ENCODE measurements at regions not wholly inside any gene's neighbourhood (a gene's known extent, or its start where the extent isn't known, plus 50 kb on each side); places are given as distances from the start of the nearest gene placed in this dataset.

DNA sequence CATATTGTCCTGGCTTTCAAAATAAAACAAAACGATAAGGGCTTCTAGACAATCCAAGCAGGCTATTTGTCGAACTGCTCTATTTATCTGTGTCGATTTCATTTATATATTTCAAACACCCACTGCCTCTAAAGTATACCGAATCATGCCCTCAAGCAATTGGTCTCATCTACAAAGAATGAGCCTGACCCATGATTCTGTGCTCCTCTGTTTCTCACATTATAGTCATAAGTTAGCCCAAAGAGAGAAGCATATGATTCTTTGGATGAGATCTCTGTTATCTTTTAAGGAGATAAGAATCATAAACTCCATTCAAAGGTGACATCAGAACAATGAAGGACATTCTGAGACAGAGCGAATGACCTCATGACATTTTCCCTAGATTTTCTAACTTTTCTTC lies 191.1 kb downstream of the MAP2K6 start:
- Histone ChIP-seq H3K4me1 (ENCODE audit: insufficient read depth, low read length) (peaks cover 13% of the 10 kb centered on the region), H3K36me3 (ENCODE audit: insufficient read depth, low read length) (no peaks in the 10 kb centered on the region), H3K9me3 (ENCODE audit: low read length) (no peaks in the 10 kb centered on the region), H3K4me3 (ENCODE audit: low read length) (no peak overlapping the region), H3K27me3 (ENCODE audit: insufficient read depth, low read length) (no peaks in the 10 kb centered on the region), H2AFZ (ENCODE audit: low read depth, low read length) (peak overlapping the region; percentile 2)

DNA sequence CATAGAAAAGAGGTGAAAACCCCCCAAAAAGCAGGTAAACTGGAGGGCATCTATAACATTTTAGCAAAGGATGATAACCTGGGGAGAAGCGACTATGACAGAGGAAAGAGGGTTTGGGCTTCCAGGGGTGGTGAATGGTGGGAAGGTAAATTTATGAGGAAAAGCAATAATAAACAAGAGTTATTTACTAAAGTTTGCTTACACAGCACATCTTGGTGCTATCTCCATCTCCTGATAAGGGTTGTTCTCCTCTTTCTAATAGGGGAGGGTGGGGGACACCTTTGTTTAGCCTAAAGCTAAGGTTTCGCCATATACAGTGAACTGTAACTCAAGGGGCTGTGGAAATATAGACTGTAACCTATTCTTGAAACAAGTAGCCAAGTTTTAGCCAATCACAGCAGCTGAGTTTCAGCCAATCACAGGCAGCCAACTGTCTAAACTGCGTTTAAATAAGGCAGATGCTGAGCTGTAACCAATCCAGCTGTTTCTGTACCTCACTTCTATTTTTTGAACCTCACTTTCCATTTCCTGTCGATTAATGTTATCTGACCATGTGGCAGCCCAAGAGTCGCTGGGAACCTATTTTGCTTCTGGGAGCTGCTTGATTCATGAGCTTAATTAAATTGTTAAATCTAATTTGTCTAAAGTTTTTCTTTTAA lies 191.8 kb downstream of the MAP2K6 start:
- peaks cover 13% of the 10 kb centered on the region for H3K4me1 ChIP-seq (ENCODE audit: insufficient read depth, low read length)
- no peaks in the 10 kb centered on the region for H3K36me3 ChIP-seq (ENCODE audit: insufficient read depth, low read length)
- no peak overlapping the region for H3K4me3 ChIP-seq (ENCODE audit: low read length)
- H3K27me3 ChIP-seq (ENCODE audit: insufficient read depth, low read length), result no peaks in the 10 kb centered on the region
- H3K9me3 ChIP-seq (ENCODE audit: low read length), result no peaks in the 10 kb centered on the region
- peak overlapping the region; percentile 78 for H2AFZ ChIP-seq (ENCODE audit: low read depth, low read length)

DNA sequence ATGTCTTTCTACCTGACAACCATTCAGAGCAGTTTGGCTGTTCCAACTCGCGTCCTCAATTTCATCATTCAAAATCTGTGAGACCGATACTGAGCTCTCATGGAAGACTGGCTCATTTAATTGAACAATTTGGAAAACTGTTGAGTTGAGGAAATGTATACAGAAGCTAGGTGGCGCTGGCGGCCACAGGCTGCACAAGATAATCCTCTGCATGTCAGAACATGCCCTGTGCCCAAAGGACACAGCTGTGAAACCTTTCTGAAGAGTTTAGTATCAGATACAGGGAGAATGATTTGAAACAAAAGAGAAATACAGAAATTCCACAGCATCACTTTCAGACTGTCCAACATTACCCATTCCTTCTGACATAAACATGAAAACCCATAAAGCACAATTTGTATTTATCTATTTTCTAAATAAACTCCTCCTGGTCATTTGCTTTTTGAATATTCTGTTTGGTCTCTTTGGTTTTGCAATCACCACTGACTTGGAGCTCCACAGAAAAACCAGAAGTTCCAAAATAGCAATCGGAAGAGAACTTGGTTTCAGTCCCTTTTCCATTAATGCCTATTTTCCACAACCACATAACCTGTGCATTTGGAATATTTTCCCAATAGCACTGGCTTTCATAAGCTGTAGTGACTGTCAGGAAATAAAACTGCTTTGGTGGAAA lies 192.8 kb downstream of the MAP2K6 start:
- peaks cover 13% of the 10 kb centered on the region for H3K4me1 ChIP-seq (ENCODE audit: insufficient read depth, low read length)
- peak overlapping the region; percentile 78 for H2AFZ ChIP-seq (ENCODE audit: low read depth, low read length)
- H3K4me3 ChIP-seq (ENCODE audit: low read length), result no peak overlapping the region
- no peaks in the 10 kb centered on the region for H3K27me3 ChIP-seq (ENCODE audit: insufficient read depth, low read length)
- no peaks in the 10 kb centered on the region for H3K9me3 ChIP-seq (ENCODE audit: low read length)
- H3K36me3 ChIP-seq (ENCODE audit: insufficient read depth, low read length), result no peaks in the 10 kb centered on the region

DNA sequence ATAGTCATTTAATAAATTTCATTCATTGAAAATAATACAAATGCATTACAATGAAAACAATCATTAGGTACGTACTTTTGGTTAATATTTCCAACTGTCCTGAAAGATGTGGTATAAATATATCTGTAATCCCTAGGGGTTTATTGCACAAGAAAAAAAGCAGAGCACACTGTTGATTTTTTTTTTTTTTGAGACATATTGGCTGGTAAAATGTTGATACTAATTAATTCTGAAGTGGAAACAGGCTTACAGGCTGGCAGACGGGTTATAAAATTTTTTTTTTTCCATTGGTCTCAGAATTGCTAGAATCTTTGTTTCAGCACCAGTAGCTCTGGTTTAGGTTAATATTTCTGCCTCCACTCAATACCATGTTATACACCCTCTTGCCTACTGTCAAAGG lies 193.6 kb downstream of the MAP2K6 start:
- no peak overlapping the region for H3K4me3 ChIP-seq (ENCODE audit: low read length)
- no peak overlapping the region for H2AFZ ChIP-seq (ENCODE audit: low read depth, low read length)
- H3K9me3 ChIP-seq (ENCODE audit: low read length), result no peaks in the 10 kb centered on the region
- H3K4me1 ChIP-seq (ENCODE audit: insufficient read depth, low read length), result peaks cover 13% of the 10 kb centered on the region
- no peaks in the 10 kb centered on the region for H3K27me3 ChIP-seq (ENCODE audit: insufficient read depth, low read length)
- H3K36me3 ChIP-seq (ENCODE audit: insufficient read depth, low read length), result no peaks in the 10 kb centered on the region

DNA sequence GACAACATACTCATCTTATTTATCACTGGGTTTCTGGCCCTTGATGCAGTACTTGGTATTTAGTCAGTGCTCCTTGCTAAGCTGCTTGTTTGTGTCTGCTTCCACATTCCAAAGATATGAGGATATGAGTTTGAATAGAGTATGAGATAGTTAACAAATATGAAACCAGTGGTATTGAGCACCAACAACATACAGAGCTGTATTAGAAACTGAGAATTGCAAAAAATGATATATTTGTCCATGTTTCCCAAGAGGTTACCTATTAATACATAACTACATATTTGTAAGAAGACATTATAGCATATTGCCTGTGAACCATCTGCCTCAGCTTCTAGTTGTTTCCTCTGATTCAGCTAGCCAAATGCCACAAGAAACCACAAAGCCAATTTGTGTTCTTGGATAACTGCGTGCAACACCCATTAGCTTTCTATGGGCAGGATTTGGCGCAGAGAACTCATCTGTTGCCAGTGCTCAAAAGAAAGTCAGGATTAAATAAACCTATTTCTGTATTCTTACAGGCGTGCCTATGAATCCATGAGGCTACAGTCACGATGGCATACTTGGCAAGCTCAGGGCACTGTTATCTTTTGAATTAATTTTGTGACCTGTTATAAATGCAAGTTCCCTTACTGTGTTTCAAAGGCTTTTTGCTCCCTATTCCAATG lies 194.4 kb downstream of the MAP2K6 start:
- no peaks in the 10 kb centered on the region for H3K27me3 ChIP-seq (ENCODE audit: insufficient read depth, low read length)
- H3K4me1 ChIP-seq (ENCODE audit: insufficient read depth, low read length), result peaks cover 13% of the 10 kb centered on the region

DNA sequence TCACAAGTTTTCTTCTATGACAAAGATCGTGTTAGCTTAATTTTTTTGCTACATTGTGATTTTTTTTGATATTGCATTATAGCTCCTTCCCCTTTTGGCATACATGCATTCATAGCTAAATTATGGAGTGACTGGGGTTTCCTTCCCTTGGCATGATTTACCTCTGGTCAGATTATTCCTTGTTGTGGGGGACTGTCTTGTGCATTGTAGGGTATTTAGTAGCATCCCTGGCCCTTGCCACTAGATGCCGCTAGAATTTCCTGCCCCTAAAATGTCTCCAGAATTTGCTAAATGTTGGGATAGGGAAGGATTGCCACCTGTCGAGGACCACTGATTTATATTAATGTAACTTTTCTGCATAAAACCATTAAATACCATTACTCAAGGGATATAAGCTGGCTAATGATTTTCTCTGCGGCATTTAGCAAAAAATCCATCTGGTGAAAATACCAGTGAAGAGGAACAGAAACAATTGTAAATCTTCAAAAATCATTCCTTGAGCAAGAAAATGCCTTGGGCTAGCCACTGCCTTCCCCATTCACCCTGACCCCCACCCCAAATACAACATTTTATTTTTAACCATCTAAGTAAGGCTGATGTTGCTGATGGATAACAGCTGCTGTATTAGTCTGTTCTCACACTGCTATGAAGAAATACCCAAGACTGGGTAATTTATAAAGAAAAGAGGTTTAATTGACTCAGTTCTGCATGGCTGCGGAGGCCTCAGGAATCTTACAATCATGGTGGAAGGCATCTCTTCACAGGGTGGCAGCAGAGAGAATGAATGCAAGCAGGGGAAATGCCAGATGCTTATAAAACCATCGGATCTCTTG lies 195.2 kb downstream of the MAP2K6 start:
- Histone ChIP-seq H3K36me3 (ENCODE audit: insufficient read depth, low read length) (no peaks in the 10 kb centered on the region), H3K4me3 (ENCODE audit: low read length) (no peak overlapping the region), H3K4me1 (ENCODE audit: insufficient read depth, low read length) (peaks cover 13% of the 10 kb centered on the region), H3K9me3 (ENCODE audit: low read length) (no peaks in the 10 kb centered on the region), H2AFZ (ENCODE audit: low read depth, low read length) (no peak overlapping the region), H3K27me3 (ENCODE audit: insufficient read depth, low read length) (no peaks in the 10 kb centered on the region)

More for the DNA sequence above, 194.4 kb downstream of the MAP2K6 start:
- H3K4me3 ChIP-seq (ENCODE audit: low read length), result no peak overlapping the region
- H3K9me3 ChIP-seq (ENCODE audit: low read length), result no peaks in the 10 kb centered on the region
- H2AFZ ChIP-seq (ENCODE audit: low read depth, low read length), result no peak overlapping the region
- H3K36me3 ChIP-seq (ENCODE audit: insufficient read depth, low read length), result no peaks in the 10 kb centered on the region

DNA sequence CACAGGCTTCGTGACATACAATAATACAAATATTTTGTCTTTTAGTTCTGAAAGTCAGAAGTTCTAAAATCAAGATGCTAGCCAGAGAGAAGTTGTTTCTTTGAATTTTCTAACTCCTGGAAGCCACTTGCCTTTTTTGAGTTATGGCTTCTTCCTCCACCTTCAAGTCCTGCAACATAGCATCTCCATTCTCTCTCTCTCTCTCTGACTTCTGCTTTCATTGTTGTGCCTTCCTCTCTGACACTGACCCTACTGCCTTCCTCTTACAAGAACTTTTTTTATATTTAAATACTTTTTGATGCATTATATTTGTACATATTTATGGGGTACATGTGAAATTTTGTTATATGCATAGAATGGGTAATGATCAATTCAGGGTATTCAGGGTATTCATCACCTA lies 205.9 kb downstream of the MAP2K6 start:
- Histone ChIP-seq H3K36me3 (ENCODE audit: insufficient read depth, low read length) (no peaks in the 10 kb centered on the region), H3K9me3 (ENCODE audit: low read length) (no peaks in the 10 kb centered on the region), H3K4me1 (ENCODE audit: insufficient read depth, low read length) (peaks cover under 1% of the 10 kb centered on the region), H3K27me3 (ENCODE audit: insufficient read depth, low read length) (no peaks in the 10 kb centered on the region), H3K4me3 (ENCODE audit: low read length) (no peak overlapping the region), H2AFZ (ENCODE audit: low read depth, low read length) (no peak overlapping the region)

DNA sequence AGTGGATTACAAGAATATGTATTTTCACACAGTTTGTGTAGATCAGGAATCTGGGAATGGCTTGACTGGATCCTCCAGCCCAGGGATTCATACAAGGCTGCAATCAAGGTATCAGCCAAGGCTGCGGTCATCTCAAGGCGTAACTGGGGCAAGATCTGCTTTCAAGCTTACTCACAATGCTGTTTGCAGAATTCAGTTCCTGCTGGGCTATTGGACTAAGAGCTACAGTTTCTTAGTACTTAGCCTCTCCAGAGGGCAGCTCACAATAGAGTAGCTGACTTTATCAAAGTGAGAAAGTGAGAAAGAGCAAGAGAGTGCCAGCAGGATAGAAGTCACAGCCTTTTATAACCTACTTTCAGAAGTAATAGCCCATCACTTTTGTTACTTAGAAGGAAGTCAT lies 211.0 kb downstream of the MAP2K6 start:
- Histone ChIP-seq H2AFZ (ENCODE audit: low read depth, low read length) (no peak overlapping the region), H3K4me3 (ENCODE audit: low read length) (no peak overlapping the region)

DNA sequence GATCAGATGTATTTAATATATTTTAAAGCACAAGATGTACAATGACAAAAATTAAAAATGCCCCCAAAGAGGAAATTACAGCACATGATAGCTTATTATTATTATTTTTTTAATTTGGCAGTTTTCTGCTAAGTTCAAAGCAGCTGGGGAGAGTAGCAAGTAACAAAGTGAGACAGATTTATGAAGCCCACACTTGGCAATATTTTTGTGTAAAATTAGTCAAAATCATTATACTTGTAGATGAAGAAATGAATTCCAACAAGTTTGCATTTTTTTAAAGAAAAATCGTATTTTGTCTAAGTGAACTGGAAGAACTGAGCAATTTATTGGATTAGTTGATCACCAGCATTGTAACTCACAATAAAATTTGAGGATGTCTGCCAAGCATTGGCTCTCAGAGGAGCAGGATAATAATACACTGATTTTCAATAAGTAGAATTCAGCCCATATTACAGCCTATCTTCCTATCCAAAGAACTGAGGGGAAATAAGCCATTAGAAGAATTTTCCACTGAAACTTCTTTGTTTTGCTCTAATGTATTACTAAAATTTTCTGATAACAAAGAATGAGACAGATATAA lies 215.6 kb downstream of the MAP2K6 start:
- peaks cover 3% of the 10 kb centered on the region for H3K4me1 ChIP-seq (ENCODE audit: insufficient read depth, low read length)
- H2AFZ ChIP-seq (ENCODE audit: low read depth, low read length), result no peak overlapping the region
- no peak overlapping the region for H3K4me3 ChIP-seq (ENCODE audit: low read length)
- H3K27me3 ChIP-seq (ENCODE audit: insufficient read depth, low read length), result no peaks in the 10 kb centered on the region
- H3K9me3 ChIP-seq (ENCODE audit: low read length), result no peaks in the 10 kb centered on the region
- H3K36me3 ChIP-seq (ENCODE audit: insufficient read depth, low read length), result no peaks in the 10 kb centered on the region

More for the DNA sequence above, 211.0 kb downstream of the MAP2K6 start:
- peaks cover 3% of the 10 kb centered on the region for H3K4me1 ChIP-seq (ENCODE audit: insufficient read depth, low read length)
- no peaks in the 10 kb centered on the region for H3K36me3 ChIP-seq (ENCODE audit: insufficient read depth, low read length)
- no peaks in the 10 kb centered on the region for H3K27me3 ChIP-seq (ENCODE audit: insufficient read depth, low read length)
- no peaks in the 10 kb centered on the region for H3K9me3 ChIP-seq (ENCODE audit: low read length)

DNA sequence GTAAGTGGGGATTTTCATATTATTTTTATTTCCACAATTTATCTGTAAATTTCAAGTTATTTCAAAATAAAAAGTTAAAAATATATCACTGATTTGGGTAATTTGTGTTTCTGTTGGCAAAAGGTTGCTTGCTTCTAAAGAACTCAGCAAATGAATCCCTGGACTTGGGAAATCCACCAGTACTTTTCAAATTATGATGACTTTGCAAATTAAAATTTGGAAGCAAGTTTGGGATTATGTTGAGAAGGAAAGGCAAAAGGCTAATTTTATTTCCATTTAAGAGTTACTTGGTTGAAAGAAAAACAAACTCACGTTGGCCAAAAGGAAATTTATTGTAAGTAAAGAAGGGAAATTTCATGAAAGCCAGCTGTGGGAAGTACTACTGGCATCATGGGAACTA lies 220.3 kb downstream of the MAP2K6 start:
- Histone ChIP-seq H3K36me3 (ENCODE audit: insufficient read depth, low read length) (no peaks in the 10 kb centered on the region), H3K9me3 (ENCODE audit: low read length) (no peaks in the 10 kb centered on the region), H3K4me1 (ENCODE audit: insufficient read depth, low read length) (peaks cover 10% of the 10 kb centered on the region)

DNA sequence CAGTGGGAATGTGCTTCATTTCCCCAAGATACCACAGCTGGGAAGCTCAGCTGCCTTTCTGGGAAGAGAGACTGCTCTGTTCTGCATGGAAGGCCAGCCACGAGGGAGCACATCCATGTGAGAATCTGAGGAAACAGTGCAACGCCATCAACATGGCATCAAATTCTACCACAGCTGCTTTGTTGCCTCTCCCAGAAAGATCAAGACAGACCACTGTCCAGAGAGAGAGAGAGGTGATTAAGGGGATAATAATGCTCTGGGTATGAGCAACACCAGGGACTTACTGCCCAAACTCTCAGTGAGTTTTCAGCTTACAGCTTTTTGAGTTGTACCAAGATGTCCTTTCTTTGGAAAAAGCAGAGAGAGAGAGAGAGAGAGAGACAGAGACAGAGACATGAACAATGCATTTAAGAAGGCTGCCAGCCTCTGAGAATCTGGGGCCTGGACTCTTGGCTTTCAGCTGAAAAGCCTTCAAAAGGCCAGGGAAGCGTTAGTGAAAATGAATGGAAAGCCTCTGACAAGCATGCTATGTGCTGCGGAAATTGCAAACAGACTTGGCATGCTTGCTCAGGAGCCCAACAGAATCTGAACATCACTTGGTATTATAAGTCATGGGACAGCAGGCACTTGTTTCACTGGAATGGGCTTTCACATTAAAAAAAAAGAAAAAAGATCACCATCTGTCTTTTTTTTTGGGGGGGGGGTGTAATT lies 223.1 kb downstream of the MAP2K6 start:
- H3K27me3 ChIP-seq (ENCODE audit: insufficient read depth, low read length), result no peaks in the 10 kb centered on the region

More for the DNA sequence above, 220.3 kb downstream of the MAP2K6 start:
- Histone ChIP-seq H3K4me3 (ENCODE audit: low read length) (no peak overlapping the region), H3K27me3 (ENCODE audit: insufficient read depth, low read length) (no peaks in the 10 kb centered on the region), H2AFZ (ENCODE audit: low read depth, low read length) (no peak overlapping the region)

DNA sequence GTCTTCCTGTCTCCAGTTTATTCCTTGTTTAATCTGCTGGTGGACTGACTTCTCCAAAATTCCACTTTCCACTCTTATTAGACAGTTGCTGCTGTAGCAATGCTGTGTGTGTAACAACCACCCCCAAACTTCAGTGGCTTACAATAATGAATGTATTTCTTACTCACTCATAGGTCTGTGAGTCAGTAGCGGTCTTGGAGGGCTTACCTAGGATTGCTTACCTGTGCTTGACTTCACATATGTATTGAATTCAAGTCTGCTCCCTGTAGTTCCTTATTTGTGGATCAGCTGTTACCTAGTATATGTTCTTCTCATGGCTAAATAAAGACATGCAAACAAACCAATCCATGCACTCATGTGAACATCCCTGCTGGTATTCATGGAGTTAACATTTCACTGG lies 224.6 kb downstream of the MAP2K6 start:
- H2AFZ ChIP-seq (ENCODE audit: low read depth, low read length), result no peak overlapping the region
- no peaks in the 10 kb centered on the region for H3K27me3 ChIP-seq (ENCODE audit: insufficient read depth, low read length)
- H3K4me3 ChIP-seq (ENCODE audit: low read length), result no peak overlapping the region
- no peaks in the 10 kb centered on the region for H3K36me3 ChIP-seq (ENCODE audit: insufficient read depth, low read length)
- H3K4me1 ChIP-seq (ENCODE audit: insufficient read depth, low read length), result peaks cover 10% of the 10 kb centered on the region
- H3K9me3 ChIP-seq (ENCODE audit: low read length), result no peaks in the 10 kb centered on the region

More for the DNA sequence above, 223.1 kb downstream of the MAP2K6 start:
- Histone ChIP-seq H3K9me3 (ENCODE audit: low read length) (no peaks in the 10 kb centered on the region), H3K4me3 (ENCODE audit: low read length) (no peak overlapping the region), H2AFZ (ENCODE audit: low read depth, low read length) (peak overlapping the region; percentile 73), H3K36me3 (ENCODE audit: insufficient read depth, low read length) (no peaks in the 10 kb centered on the region), H3K4me1 (ENCODE audit: insufficient read depth, low read length) (peaks cover 10% of the 10 kb centered on the region)
